ENCODE measurements at regions not wholly inside any gene's neighbourhood (a gene's known extent, or its start where the extent isn't known, plus 50 kb on each side); places are given as distances from the start of the nearest gene placed in this dataset.

DNA sequence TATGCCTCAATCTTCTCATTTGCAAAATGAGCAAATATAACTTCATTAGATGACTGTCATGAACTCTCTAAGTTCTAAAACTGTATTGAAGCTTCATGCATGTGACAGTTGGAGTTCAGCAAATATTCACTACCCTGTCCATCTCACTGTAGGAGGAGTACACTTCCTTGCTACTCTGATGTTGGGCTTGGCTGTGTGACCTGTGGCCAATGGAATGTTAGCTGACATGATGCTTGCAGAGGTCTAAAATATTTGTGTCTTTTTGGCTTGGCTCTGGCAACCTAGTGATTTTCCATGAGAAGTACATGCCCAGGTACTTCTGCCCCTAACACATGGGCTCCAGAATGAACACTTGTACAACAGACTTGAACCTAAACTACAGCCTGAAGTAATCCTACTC lies 203.1 kb upstream of the ANKH start:
- no peak for DNase-seq (ENCODE audit: low spot score)
- TF ChIP-seq, protein P1, sequence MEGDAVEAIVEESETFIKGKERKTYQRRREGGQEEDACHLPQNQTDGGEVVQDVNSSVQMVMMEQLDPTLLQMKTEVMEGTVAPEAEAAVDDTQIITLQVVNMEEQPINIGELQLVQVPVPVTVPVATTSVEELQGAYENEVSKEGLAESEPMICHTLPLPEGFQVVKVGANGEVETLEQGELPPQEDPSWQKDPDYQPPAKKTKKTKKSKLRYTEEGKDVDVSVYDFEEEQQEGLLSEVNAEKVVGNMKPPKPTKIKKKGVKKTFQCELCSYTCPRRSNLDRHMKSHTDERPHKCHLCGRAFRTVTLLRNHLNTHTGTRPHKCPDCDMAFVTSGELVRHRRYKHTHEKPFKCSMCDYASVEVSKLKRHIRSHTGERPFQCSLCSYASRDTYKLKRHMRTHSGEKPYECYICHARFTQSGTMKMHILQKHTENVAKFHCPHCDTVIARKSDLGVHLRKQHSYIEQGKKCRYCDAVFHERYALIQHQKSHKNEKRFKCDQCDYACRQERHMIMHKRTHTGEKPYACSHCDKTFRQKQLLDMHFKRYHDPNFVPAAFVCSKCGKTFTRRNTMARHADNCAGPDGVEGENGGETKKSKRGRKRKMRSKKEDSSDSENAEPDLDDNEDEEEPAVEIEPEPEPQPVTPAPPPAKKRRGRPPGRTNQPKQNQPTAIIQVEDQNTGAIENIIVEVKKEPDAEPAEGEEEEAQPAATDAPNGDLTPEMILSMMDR (IDR thresholded peaks at IDR 0.05): no peak
- Histone ChIP-seq H3K27ac (no peak overlapping the region), H3K4me3 (no peak overlapping the region)

DNA sequence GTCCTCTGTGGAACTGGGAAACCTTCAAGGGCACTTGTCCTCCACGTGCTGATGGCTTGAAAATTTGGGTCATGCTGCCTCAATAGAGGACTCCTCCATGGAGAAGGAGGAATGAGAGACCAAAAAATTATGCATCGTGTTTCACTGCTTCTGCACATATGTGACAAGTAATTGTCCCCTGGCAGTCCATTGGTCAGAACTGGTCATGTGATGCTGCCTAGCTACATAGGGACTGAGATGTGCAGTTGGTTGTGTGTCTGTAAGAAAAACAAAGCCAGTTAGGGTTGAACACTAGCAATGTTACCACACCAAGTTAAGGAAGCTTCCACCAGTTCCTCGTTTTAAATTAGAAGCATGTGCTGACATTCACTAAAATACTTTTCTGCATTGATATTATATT lies 201.9 kb upstream of the ANKH start:
- no peak for DNase-seq (ENCODE audit: low spot score)
- TF ChIP-seq, protein P1 (IDR thresholded peaks at IDR 0.05): no peak
- H3K27ac ChIP-seq: no peak overlapping the region

DNA sequence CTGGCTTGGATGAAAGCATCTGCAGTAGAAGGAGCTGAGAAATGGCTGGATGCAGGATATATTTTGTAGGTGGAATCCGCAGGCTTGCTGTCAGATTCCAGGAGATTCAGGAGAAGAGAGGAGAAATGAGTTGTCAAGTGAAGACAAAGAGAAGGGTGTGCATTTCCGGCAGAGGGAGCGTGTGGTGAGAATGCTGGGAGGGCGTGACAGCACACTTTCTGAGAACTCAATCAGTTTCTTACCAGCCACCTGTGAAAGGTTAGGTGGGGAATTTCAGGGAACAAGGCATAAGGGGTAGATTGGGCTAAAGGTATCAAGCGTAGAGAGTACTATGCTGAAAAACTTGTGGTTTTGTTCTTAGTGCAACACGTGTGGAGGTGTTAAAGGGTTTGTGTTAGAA lies 199.3 kb upstream of the ANKH start:
- TF ChIP-seq, protein P1 (IDR thresholded peaks at IDR 0.05): no peak
- no peak overlapping the region for H3K27ac ChIP-seq
- H3K4me3 ChIP-seq: no peak overlapping the region
- DNase-seq (ENCODE audit: low spot score): no peak

More for the DNA sequence above, 201.9 kb upstream of the ANKH start:
- H3K4me3 ChIP-seq: no peak overlapping the region

DNA sequence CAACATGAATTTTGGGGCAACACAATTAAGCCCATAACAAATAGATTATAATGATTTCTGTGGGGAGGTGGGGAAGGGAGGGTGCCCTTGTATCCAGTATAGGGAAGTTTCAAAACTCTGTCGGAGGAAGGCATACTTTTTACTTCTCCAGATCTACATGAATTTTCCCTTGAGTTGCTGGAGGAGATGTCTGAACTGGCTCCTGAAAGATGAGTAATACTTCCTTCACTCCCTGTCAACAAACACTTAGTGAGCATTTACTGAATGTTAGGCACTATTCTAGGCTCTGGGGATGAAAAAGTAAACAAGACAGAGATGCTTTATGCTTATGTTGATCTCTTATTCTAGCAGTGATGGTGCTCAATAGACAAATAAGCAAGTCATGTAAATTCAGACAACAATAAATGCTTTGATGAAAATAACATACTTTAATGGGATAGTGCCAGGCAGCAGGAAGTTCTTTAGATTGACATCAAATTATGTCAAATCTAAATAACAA lies 197.9 kb upstream of the ANKH start:
- Histone ChIP-seq H3K4me3 (no peak overlapping the region), H3K27ac (no peak overlapping the region)
- DNase-seq (ENCODE audit: low spot score): no peak
- TF ChIP-seq, protein P1 (IDR thresholded peaks at IDR 0.05): no peak

DNA sequence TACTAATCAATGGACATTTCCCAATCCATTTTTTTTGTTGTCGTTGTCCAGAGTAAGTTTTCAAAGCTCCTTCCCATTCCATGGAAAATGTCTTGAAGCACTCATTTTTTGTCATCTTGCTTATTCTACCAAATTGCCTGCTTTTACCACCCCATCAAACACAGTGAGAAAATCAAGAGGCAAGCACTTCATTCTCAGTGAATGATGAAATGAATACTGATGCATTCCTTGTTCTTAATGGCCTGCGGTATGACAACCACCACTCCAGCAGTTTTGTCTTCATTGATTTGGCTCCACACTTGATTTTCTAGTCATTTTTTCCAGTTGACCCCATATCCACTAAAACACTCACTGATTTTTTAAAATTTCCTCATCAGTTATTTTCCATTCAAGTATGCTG lies 193.5 kb upstream of the ANKH start:
- TF ChIP-seq, protein P1 (IDR thresholded peaks at IDR 0.05): no peak
- DNase-seq (ENCODE audit: low spot score): no peak
- Histone ChIP-seq H3K4me3 (no peak overlapping the region), H3K27ac (no peak overlapping the region)

DNA sequence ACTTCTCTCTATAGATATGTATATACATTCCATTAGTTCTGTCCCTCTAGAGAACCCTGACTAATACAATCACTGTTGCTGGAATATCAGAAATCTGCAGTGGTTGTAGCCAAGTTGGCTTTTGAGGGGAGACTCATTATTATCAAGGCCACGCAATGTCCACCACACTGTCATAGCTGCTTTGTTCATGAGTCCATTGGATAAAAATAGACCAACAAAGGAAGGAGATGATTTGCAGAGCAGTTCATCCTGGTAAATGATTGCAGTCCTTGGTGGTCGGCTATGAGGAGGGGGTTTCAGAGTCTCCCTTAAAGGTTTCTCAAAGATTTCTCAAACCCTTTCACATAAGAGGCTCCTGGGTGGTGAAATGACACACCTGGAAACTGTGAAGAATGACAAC lies 192.8 kb upstream of the ANKH start:
- Histone ChIP-seq H3K4me3 (no peak overlapping the region), H3K27ac (no peak overlapping the region)
- no peak for DNase-seq (ENCODE audit: low spot score)
- TF ChIP-seq, protein P1 (IDR thresholded peaks at IDR 0.05): no peak

DNA sequence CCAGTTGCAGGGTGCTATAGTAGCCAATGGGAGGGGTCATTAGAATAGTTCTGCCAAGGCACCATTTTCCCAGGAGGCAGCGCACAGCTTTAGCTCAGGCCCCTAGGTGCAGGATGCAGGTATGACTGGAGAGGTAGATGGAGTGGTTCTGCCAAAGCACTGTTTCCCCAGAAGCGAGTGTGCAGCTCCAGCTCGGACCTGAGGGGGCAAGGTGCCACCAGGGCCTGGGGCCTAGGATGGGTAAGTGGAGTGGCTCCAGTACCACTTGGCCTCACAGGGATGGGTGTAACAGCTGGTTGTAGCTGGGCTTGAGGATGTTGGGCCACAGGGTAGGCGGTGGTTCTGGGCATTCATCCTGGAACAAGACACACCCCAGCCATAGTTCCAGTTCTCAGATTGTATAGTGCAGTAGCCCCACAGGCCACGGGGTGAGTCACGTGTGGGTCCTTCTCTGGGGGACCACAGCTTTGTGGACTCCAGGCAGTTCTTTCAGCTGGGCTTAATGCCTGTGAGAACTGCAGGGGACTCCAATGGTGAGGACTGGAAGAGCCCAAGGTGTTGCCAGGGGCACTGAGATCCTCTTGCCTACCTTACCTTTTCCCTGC lies 185.5 kb upstream of the ANKH start:
- TF ChIP-seq, protein P1 (IDR thresholded peaks at IDR 0.05): no peak

More for the DNA sequence above, 185.5 kb upstream of the ANKH start:
- DNase-seq (ENCODE audit: low spot score): no peak
- H3K4me3 ChIP-seq: no peak overlapping the region
- no peak overlapping the region for H3K27ac ChIP-seq

All from coronary artery (tissue), 2 donors.